ENCODE measurements at regions not wholly inside any gene's neighbourhood (a gene's known extent, or its start where the extent isn't known, plus 50 kb on each side); places are given as distances from the start of the nearest gene placed in this dataset.

DNA sequence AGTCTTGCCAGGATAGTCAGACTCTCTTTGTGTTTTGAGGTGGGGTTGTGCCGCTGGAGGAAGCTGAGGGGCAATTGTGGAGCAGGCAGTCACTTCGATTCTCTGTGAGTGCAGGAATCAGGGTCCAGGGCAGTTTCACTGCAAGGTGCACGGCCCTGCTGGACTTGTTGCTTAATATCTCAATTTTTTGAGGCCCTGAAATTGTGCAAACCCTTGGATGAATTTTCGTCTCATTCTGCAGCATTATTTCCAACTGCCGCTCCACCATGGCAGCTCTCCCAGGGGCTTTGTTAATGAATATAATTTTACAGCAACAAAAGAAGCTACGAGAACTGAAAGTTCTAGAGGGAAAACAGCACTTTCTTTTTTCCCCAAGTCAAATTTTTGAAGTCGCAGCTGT is 531.9 kb downstream of the QKI start:
- no peak overlapping the region for H3K4me2 ChIP-seq (ENCODE audit: low read length)
- H3K4me3 ChIP-seq (ENCODE audit: low read length): no peak overlapping the region
- no peaks in the 10 kb centered on the region for H3K27me3 ChIP-seq (ENCODE audit: insufficient read depth, low read depth, low read length)
- no peaks in the 10 kb centered on the region for H3K9me2 ChIP-seq (ENCODE audit: insufficient read depth, low read length)
- no peaks in the 10 kb centered on the region for H3K9me3 ChIP-seq (ENCODE audit: low read length)
- no peaks in the 10 kb centered on the region for H4K20me1 ChIP-seq (ENCODE audit: insufficient read depth)
- no peak overlapping the region for H3K9ac ChIP-seq (ENCODE audit: low read length)
- H3K27ac ChIP-seq (ENCODE audit: low read length): no peak overlapping the region
- TF ChIP-seq EP300 (conservative IDR thresholded peaks at IDR 0.05; ENCODE audit: poor library complexity, severe bottlenecking) (no peak), RAD21 (conservative IDR thresholded peaks at IDR 0.05) (no peak), MXI1 (conservative IDR thresholded peaks at IDR 0.05; ENCODE audit: poor library complexity, severe bottlenecking) (no peak), SMC3 (conservative IDR thresholded peaks at IDR 0.05; ENCODE audit: poor library complexity) (no peak), EZH2 (IDR thresholded peaks at IDR 0.05; ENCODE audit: borderline replicate concordance, insufficient read depth, low read length, poor library complexity, severe bottlenecking) (no peak), CTCF (IDR thresholded peaks at IDR 0.05; ENCODE audit: poor library complexity, severe bottlenecking) (no peak), REST (IDR thresholded peaks at IDR 0.05; ENCODE audit: borderline replicate concordance) (no peak), POLR2AphosphoS5 (IDR thresholded peaks at IDR 0.05) (no peak), TAF1 (IDR thresholded peaks at IDR 0.05; ENCODE audit: low read depth) (no peak)
- no peaks in the 10 kb centered on the region for H3K36me3 ChIP-seq (ENCODE audit: insufficient read depth, low read length)
- H3K79me2 ChIP-seq (replicated peaks; ENCODE audit: insufficient read depth, low read length): no peaks in the 10 kb centered on the region
- peaks cover 11% of the 10 kb centered on the region for H3F3A ChIP-seq (ENCODE audit: insufficient read depth, low read length, poor library complexity, severe bottlenecking)
- H2AFZ ChIP-seq (ENCODE audit: low read depth, low read length): no peak overlapping the region

DNA sequence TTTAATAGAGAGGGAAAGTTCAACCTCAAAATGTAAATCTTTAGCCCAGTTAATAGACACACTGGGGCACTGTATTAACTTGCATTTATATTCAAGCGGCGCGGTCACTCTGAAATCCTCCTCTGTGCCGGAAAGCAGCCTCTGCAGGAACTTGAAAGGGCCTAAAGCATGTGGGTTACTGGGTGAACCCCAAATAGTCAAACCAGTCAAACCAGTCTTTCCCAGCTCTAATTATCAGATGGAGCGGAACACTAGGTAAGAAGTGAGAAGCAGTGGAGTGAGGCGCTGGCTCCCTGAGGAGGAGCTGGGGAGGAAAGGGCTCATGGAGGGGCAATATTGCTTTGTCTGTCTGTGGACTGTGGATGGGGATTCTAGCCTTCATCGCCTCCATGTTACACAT is 531.3 kb downstream of the QKI start:
- TF ChIP-seq EP300 (conservative IDR thresholded peaks at IDR 0.05; ENCODE audit: poor library complexity, severe bottlenecking) (no peak), RAD21 (conservative IDR thresholded peaks at IDR 0.05) (no peak), TAF1 (IDR thresholded peaks at IDR 0.05; ENCODE audit: low read depth) (no peak), REST (IDR thresholded peaks at IDR 0.05; ENCODE audit: borderline replicate concordance) (no peak), EZH2 (IDR thresholded peaks at IDR 0.05; ENCODE audit: borderline replicate concordance, insufficient read depth, low read length, poor library complexity, severe bottlenecking) (no peak), MXI1 (conservative IDR thresholded peaks at IDR 0.05; ENCODE audit: poor library complexity, severe bottlenecking) (no peak), SMC3 (conservative IDR thresholded peaks at IDR 0.05; ENCODE audit: poor library complexity) (no peak), POLR2AphosphoS5 (IDR thresholded peaks at IDR 0.05) (no peak), CTCF (IDR thresholded peaks at IDR 0.05; ENCODE audit: poor library complexity, severe bottlenecking) (no peak)
- Histone ChIP-seq H3K27ac (ENCODE audit: low read length) (no peak overlapping the region), H3K9me2 (ENCODE audit: insufficient read depth, low read length) (no peaks in the 10 kb centered on the region), H3K4me3 (ENCODE audit: low read length) (no peak overlapping the region), H3K79me2 (replicated peaks; ENCODE audit: insufficient read depth, low read length) (no peaks in the 10 kb centered on the region), H4K20me1 (ENCODE audit: insufficient read depth) (no peaks in the 10 kb centered on the region), H2AFZ (ENCODE audit: low read depth, low read length) (no peak overlapping the region), H3K4me2 (ENCODE audit: low read length) (no peak overlapping the region), H3F3A (ENCODE audit: insufficient read depth, low read length, poor library complexity, severe bottlenecking) (peaks cover 11% of the 10 kb centered on the region), H3K27me3 (ENCODE audit: insufficient read depth, low read depth, low read length) (no peaks in the 10 kb centered on the region), H3K9ac (ENCODE audit: low read length) (no peak overlapping the region), H3K9me3 (ENCODE audit: low read length) (no peaks in the 10 kb centered on the region), H3K36me3 (ENCODE audit: insufficient read depth, low read length) (no peaks in the 10 kb centered on the region)

Data from neural cell (in vitro differentiated cells).